Stimulated activated CD4-positive, alpha-beta T cell treated with anti-CD3 and anti-CD28 coated beads, Interleukin-12 subunit alpha, Interleukin-12 subunit beta, amount 100 ng/mL, for 24 hours (primary cell): ENCODE measurements at regions not wholly inside any gene's neighbourhood (a gene's known extent, or its start where the extent isn't known, plus 50 kb on each side); places are given as distances from the start of the nearest gene placed in this dataset.
"Not testable (repeated sequence)": the region's sequence is repeated elsewhere in the genome, so short reads cannot be mapped to it uniquely, and the experiment has no call there.

Source experiments
- DNase-seq, 2 experiments: peaks; one replicate each; pipeline ENCODE4 v3.0.0-alpha.2; 2020; ENCODE audit warnings: low read depth in 2 of 2

GRCh38 chr2:209300766-209301165, 123.1 kb upstream of the MAP2 start:
- DNase-seq = not testable (repeated sequence)

- DNase-seq = no peak
Observed at GRCh38 chr2:209305026-209305425, 118.8 kb upstream of the MAP2 start.

- DNase-seq = no peak
Observed at GRCh38 chr2:209305746-209306196, 118.1 kb upstream of the MAP2 start.

- no peak for DNase-seq
Observed at GRCh38 chr2:209307161-209308001, 116.5 kb upstream of the MAP2 start.

- no peak for DNase-seq
Observed at GRCh38 chr2:209308415-209308814, 115.4 kb upstream of the MAP2 start.

GRCh38 chr2:209311948-209312347, 111.9 kb upstream of the MAP2 start:
- no peak for DNase-seq

- DNase-seq = not testable (repeated sequence)
Observed at GRCh38 chr2:209312450-209312849, 111.4 kb upstream of the MAP2 start.

- no peak for DNase-seq
Observed at GRCh38 chr2:209314653-209315052, 109.2 kb upstream of the MAP2 start.

GRCh38 chr2:209316141-209316540, 107.7 kb upstream of the MAP2 start:
- no peak for DNase-seq

- DNase-seq = no peak
Observed at GRCh38 chr2:209321076-209321475, 102.8 kb upstream of the MAP2 start.

GRCh38 chr2:209321581-209321980, 102.3 kb upstream of the MAP2 start:
- DNase-seq = no peak

GRCh38 chr2:209322041-209322440, 101.8 kb upstream of the MAP2 start:
- no peak for DNase-seq

GRCh38 chr2:209322905-209323512, 100.8 kb upstream of the MAP2 start:
- no peak for DNase-seq

- no peak for DNase-seq
Observed at GRCh38 chr2:209323738-209324137, 100.1 kb upstream of the MAP2 start.

- DNase-seq = no peak
Observed at GRCh38 chr2:209324281-209324680, 99.6 kb upstream of the MAP2 start.

- DNase-seq = no peak
Observed at GRCh38 chr2:209331291-209331844, 92.5 kb upstream of the MAP2 start.

GRCh38 chr2:209334188-209335017, 89.4 kb upstream of the MAP2 start:
- peak in 1 of 2 experiments; percentile 22 for DNase-seq

GRCh38 chr2:209340522-209340921, 83.3 kb upstream of the MAP2 start:
- no peak for DNase-seq

GRCh38 chr2:209344349-209344748, 79.5 kb upstream of the MAP2 start:
- DNase-seq = no peak

- DNase-seq = no peak
Observed at GRCh38 chr2:209348433-209348832, 75.4 kb upstream of the MAP2 start.

- no peak for DNase-seq
Observed at GRCh38 chr2:209351636-209352035, 72.2 kb upstream of the MAP2 start.

- no peak for DNase-seq
Observed at GRCh38 chr2:209358992-209359391, 64.9 kb upstream of the MAP2 start.
